Sigmoid colon (tissue), 6 donors: ENCODE measurements at regions not wholly inside any gene's neighbourhood (a gene's known extent, or its start where the extent isn't known, plus 50 kb on each side); places are given as distances from the start of the nearest gene placed in this dataset.
"Not testable (repeated sequence)": the region's sequence is repeated elsewhere in the genome, so short reads cannot be mapped to it uniquely, and the experiment has no call there.

Experiments
- DNase-seq: peaks from one replicate; pipeline ENCODE4 v3.0.0-alpha.2; 2019
- H3K27ac ChIP-seq, 4 donors: fragments of 200-600 bp; sonication (generic); one replicate each; pipeline ENCODE4 v1.5.1; 2016 to 2019; ENCODE audit warnings: mild to moderate bottlenecking in 1 of 4
- H3K27me3 ChIP-seq, 3 donors: fragments of 200-600 bp; sonication (generic); one replicate each; pipeline ENCODE4 v1.5.1; 2019; ENCODE audit warnings: mild to moderate bottlenecking in 1 of 3
- H3K36me3 ChIP-seq, 4 donors: fragments of 200-600 bp; sonication (generic); one replicate each; pipeline ENCODE4 v1.5.1; 2016 to 2019
- H3K4me1 ChIP-seq, 4 donors: fragments of 200-600 bp; sonication (generic); one replicate each; pipeline ENCODE4 v1.5.1; 2017 to 2019
- H3K4me3 ChIP-seq, 4 donors: fragments of 200-600 bp; sonication (generic); one replicate each; pipeline ENCODE4 v1.5.1; 2017 to 2019; ENCODE audit warnings: mild to moderate bottlenecking in 2 of 4, moderate library complexity in 1 of 4
- H3K9me3 ChIP-seq, 4 donors: fragments of 200-600 bp in 3 of 4; sonication (generic) in 3 of 4; one replicate each; pipeline versions ENCODE4 v1.5.1 to v1.6.1; 2013 to 2019
- CTCF ChIP-seq, 4 experiments: fragments of 450-650 bp in 3 of 4; fragments of 200-600 bp in 1 of 4; IDR thresholded peaks; one replicate each; pipeline ENCODE4 v1.5.1; 2016 to 2019; ENCODE audit warnings: antibody characterized with exemption in 4 of 4, mild to moderate bottlenecking in 3 of 4, moderate library complexity in 2 of 4
- EP300 ChIP-seq, 4 donors: sonication (generic); formaldehyde crosslinking; IDR thresholded peaks; one replicate each; pipeline ENCODE4 v1.6.1; 2017; ENCODE audit warnings: antibody characterized with exemption in 4 of 4
- POLR2A ChIP-seq, 2 donors: fragments of 450-650 bp; IDR thresholded peaks; one replicate each; pipeline ENCODE4 v1.6.1; 2016; ENCODE audit warnings: antibody characterized with exemption in 2 of 2, mild to moderate bottlenecking in 2 of 2, moderate library complexity in 2 of 2
- POLR2AphosphoS5 ChIP-seq, 4 donors: sonication (generic); formaldehyde crosslinking; IDR thresholded peaks; one replicate each; pipeline ENCODE4 v1.6.1; 2017; ENCODE audit warnings: antibody characterized with exemption in 4 of 4
- whole genome bisulfite sequencing, 2 donors: extraction: QIAGEN DNeasy Blood & Tissue Kit; methylation state at CpG; one replicate each; pipeline ENCODE4 v1.1.7; 2013; 5-methylcytosine and 5-hydroxymethylcytosine counted together
- intact Hi-C: fragments of 100-400 bp; cut with DNase I; formaldehyde crosslinking; loops from one replicate; pipeline ENCODE4 v1.15.1; 2023
- donor health status: healthy with polysubstance abuse.
- donor health status: healthy.

GRCh38 chr5:100026606-100027005 is 508.6 kb upstream of the FAM174A start:
- Histone ChIP-seq H3K9me3 (no peaks in the 10 kb centered on the region), H3K36me3 (no peaks in the 10 kb centered on the region), H3K27ac (no peak overlapping the region), H3K4me3 (no peak overlapping the region), H3K4me1 (no peaks in the 10 kb centered on the region), H3K27me3 (no peaks in the 10 kb centered on the region)
- WGBS, 2 donors = 84 to 86% methylated on average over 2 of the region's 2 CpGs
- intact Hi-C loops = no loop called here
- no peak for DNase-seq
- TF ChIP-seq CTCF (IDR thresholded peaks at IDR 0.05) (no peak), POLR2A (IDR thresholded peaks at IDR 0.05) (no peak), POLR2AphosphoS5 (IDR thresholded peaks at IDR 0.05) (no peak), EP300 (IDR thresholded peaks at IDR 0.05) (no peak)

- Histone ChIP-seq H3K9me3 (no peaks in the 10 kb centered on the region), H3K27ac (no peak overlapping the region), H3K27me3 (no peaks in the 10 kb centered on the region), H3K4me1 (no peaks in the 10 kb centered on the region), H3K36me3 (no peaks in the 10 kb centered on the region), H3K4me3 (no peak overlapping the region)
- intact Hi-C loops = no loop called here
- TF ChIP-seq EP300 (IDR thresholded peaks at IDR 0.05) (no peak), CTCF (IDR thresholded peaks at IDR 0.05) (no peak), POLR2AphosphoS5 (IDR thresholded peaks at IDR 0.05) (no peak), POLR2A (IDR thresholded peaks at IDR 0.05) (no peak)
- DNase-seq = no peak
Observed at GRCh38 chr5:100023536-100023935, 511.6 kb upstream of the FAM174A start.

GRCh38 chr5:100017520-100018262 is 517.5 kb upstream of the FAM174A start:
- intact Hi-C loops = no loop called here
- H3K27me3 ChIP-seq = no peaks in the 10 kb centered on the region
- H3K4me1 ChIP-seq = no peaks in the 10 kb centered on the region
- H3K9me3 ChIP-seq = no peaks in the 10 kb centered on the region
- 71 to 81% methylated on average over 6 of the region's 6 CpGs for WGBS, 2 donors
- H3K27ac ChIP-seq = no peak overlapping the region
- H3K36me3 ChIP-seq = no peaks in the 10 kb centered on the region
- DNase-seq = no peak
- TF ChIP-seq POLR2AphosphoS5 (IDR thresholded peaks at IDR 0.05) = no peak
- TF ChIP-seq EP300 (IDR thresholded peaks at IDR 0.05) = no peak
- no peak for TF ChIP-seq CTCF (IDR thresholded peaks at IDR 0.05)
- no peak for TF ChIP-seq POLR2A (IDR thresholded peaks at IDR 0.05)
- H3K4me3 ChIP-seq = no peak overlapping the region

GRCh38 chr5:100013305-100013704 is 521.9 kb upstream of the FAM174A start:
- WGBS, 2 donors = 79 to 94% methylated on average over 4 of the region's 4 CpGs
- H3K4me1 ChIP-seq, DNase-seq, H3K27ac ChIP-seq, H3K36me3 ChIP-seq, intact Hi-C loops, H3K9me3 ChIP-seq, H3K4me3 ChIP-seq, H3K27me3 ChIP-seq: not testable (repeated sequence)

GRCh38 chr5:100011160-100011559 is 524.0 kb upstream of the FAM174A start:
- H3K27ac ChIP-seq, H3K9me3 ChIP-seq, H3K4me3 ChIP-seq, intact Hi-C loops, H3K4me1 ChIP-seq, DNase-seq, H3K27me3 ChIP-seq, H3K36me3 ChIP-seq: not testable (repeated sequence)
- WGBS, 2 donors = 93% methylated on average over 10 of the region's 10 CpGs

- no peaks in the 10 kb centered on the region for H3K27me3 ChIP-seq
- no peak overlapping the region for H3K4me3 ChIP-seq
- TF ChIP-seq CTCF (IDR thresholded peaks at IDR 0.05) = no peak
- TF ChIP-seq POLR2AphosphoS5 (IDR thresholded peaks at IDR 0.05) = no peak
- TF ChIP-seq EP300 (IDR thresholded peaks at IDR 0.05) = no peak
- TF ChIP-seq POLR2A (IDR thresholded peaks at IDR 0.05) = no peak
- H3K27ac ChIP-seq = no peak overlapping the region
- no peaks in the 10 kb centered on the region for H3K4me1 ChIP-seq
- no peak for DNase-seq
- intact Hi-C loops = no loop called here
- H3K9me3 ChIP-seq = no peaks in the 10 kb centered on the region
- H3K36me3 ChIP-seq = no peaks in the 10 kb centered on the region
Observed at GRCh38 chr5:100004969-100005368, 530.2 kb upstream of the FAM174A start.
